Kidney glomerular epithelial cell (primary cell): ENCODE measurements at regions not wholly inside any gene's neighbourhood (a gene's known extent, or its start where the extent isn't known, plus 50 kb on each side); places are given as distances from the start of the nearest gene placed in this dataset.
"Not testable (repeated sequence)": the region's sequence is repeated elsewhere in the genome, so short reads cannot be mapped to it uniquely, and the experiment has no call there.

ENCODE experiments used
- DNase-seq: peaks from one replicate; lab custom pipeline; 2025; lab: John Stamatoyannopoulos, UW

DNA sequence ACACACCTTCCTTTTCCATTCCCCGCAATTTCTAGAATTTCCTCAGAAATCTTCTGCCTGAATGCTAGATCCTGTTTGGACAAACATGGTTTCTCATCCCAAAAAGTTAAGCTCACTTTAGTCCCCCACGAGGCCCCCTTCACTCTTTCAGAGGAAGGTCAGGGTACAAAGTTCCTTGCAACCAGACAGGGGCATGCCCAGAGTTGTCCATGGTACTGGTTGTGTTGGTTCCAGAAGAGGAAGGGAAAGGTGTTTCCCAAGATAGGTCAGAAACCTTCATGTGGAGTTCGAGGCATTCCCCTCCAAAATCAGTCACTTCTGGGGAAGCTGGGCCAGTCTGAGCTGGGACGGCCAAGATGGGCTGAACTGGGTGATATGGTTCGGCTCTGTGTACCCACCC is 167.6 kb upstream of the MAFB start:
- no peak for DNase-seq

DNA sequence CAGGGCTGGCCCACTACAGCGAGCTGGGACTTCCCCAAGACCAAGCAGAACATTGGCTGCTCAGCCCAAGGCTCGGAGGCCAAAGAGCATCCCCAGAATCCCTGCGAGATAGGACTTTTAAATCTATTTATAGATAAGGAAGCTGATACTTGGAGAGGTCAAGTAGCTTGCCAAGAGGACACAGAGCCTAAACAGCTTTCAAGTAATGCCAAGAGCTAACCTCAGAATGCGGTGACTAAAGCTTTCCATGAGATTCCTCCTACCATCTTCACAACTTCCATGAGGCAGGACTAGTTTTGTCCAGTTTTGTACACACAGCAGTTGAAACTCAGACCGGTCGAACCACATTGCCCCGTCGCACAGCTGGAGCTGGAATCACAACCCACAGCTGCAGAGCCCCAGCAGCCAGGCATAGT is 168.1 kb upstream of the TOP1 start:
- no peak for DNase-seq

DNA sequence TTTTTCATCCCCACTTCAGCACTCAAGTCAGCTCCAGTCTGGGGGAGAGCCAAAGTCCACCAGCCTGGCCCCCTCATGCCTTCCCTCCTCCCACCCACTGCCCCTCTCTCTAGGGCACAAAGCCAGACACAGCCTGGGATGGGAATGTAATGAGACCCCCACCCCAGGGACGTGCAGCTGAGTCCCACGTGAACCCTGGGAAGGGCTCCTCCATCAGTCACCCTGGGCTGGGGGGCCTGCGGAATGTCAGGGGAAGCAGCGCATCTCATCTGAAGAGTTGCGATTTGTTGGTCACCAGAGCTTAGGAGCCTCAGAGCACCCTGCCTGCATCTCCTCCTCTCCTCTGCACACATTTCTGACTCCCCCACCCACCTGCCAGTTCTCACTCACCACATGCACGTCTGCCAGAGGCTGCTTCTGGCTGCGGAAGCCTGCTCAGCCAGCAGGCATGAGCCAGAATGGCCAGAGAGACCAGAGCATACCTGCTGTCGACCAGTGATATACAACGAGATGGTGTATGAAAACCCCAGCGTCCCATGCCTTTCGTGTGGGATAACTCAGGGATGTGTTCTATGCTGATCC is 167.1 kb upstream of the TOP1 start:
- no peak for DNase-seq

DNA sequence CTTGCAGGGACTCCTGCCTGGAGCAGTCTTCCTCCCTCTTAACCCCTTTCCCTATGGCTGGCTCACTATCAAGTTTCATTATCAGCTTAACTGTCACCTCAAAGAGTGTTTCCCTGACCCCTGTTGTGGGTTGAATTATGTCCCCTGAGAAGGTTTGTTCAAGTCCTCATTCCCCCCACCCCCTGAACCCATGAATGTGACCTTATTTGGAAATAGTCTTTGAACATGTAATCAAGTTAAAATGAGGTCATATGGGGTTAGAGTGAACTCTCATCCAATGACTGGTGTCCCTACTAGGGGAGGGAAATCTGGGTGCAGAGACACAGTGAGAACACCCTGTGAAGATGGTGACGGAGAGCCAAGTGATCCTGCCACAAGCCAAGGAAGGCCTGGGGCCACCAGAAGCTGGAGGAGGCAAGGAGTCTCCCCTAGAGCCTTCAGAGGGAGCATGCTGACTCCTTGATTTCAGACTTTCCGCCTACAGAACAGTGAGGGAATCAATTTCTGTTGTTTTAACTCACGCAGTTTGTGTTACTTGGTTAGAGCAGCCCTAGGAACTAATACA is 165.2 kb upstream of the TOP1 start:
- no peak for DNase-seq

DNA sequence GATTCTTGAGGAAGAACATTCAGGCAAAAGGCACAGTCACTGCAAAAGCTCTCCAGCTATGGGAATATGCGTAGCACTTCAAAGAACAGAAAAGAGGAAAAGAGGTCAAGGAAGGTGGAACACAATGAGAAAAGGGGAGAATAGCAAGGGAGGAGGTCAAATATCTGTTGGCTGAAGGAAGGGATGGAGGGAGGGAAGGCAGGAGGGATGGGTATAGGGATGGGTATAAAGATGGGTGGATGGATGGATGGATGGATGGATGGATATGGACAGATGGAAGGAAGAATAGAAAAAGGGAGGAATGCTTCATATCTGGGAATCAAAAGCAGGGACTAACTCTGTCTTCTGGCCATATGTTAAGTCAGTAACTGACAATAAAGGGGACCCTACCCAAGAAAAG is 164.2 kb upstream of the TOP1 start:
- DNase-seq: no peak

DNA sequence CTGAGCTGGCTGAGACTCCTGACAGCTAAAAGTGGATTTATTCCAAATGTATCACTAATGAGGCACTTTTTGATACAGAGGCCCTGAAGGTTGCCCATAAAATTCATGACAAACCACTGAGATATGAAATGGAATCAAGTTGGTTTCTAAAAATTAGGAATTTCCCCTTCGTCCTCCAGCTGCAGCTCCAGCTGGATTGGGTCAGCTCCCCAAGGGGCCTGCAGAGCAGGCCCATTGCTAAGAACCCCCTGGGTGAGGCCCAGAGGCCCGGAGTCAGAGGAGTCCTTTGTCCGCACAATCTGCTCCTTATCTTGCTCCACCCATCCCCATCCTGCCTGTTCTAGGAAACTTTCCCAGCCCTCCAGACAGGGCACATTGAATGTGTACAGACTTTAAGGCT is 163.5 kb upstream of the TOP1 start:
- no peak for DNase-seq

DNA sequence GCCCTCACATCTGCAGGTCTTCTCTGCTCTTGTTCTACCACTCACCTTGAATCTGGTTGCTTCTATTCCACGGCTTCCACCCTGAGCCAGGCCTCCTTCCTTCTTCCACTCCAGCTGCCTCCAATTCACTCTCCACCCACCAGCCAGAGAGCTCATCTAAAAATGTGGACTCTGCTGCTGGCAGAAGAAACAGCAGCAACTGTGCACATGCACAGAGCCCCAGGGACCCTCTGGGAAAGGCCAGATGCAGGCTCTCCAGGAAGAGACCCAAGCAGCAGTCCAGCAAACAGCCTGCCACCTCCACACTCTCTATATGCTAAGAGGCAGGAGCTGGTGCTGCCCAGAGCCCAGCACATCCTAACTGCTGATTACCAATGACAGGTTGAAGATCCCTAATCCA is 162.6 kb upstream of the TOP1 start:
- DNase-seq: no peak

DNA sequence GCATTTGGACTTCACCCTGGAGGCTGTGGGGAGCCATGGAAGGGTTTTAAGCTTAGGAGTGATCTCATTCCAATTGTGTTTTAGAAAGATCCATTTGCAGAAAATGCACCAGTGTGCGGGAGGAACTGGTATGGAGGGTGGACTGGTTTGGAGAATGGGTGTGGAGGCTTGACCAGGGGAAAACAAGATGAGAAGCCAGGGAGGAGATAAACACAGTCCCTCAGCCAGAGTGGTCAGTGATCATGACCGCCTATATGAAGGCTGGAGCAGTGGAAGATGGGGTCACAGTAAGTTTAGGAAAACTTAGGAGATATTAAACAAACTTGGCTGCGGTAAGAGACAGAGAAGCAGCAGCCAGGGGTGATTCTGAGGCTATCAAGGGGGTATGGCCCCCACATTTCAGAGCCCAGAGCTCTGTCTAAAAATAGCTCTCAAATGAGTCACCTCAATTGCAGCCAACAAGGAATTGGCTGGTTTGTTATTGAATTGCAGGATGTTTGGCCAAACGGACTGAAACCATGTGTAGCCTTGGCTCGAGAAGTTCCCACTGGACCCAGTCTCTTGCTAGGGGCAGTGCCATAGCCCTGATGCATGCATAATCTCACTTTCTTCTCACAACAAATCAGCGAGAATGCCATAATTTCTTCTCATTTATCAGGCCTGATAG is 159.9 kb upstream of the TOP1 start:
- DNase-seq: no peak

DNA sequence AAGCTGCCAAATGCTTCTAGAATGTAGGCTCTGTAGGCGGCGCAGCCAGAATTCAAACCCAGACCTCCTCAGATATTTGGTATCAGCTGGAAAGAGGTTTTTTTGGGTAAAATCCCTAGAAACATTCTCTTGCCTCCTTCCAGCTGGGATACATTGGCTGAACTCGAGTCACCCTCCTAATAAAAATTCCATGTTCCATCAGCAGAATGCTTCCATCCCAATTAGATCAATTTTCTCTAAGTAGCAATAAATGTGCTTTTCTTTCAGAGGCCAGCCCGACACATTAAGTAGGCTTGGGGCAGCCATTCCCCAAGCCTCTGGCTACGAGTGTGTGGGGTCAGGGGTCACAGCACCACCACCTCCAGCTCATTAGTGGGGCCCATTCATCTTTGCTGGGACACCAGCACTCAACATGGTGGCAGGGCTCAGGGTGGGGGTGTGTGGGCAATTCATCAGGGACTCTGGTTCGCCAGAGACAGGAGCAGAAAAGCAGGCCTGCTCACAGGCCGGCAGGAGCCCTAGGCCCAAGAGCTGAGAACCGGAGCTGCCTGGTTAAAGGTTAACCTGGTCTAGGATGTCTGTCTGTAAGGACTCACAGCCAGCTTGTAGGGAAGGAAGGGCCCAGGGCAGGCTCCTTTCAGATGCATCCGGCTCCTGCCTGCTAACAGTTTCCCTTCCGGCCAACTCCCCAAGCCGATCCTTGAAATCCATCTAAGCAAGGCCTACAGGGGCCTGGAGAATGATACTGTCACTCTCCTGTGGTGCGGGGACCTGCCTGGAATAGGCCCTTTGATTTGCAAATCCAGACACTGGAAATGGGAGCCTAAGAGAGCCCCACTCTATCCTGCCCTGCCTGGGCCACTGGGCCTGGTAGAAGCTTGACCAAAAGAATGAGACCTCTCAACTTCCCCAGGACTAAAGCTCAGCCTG is 159.1 kb upstream of the TOP1 start:
- DNase-seq: no peak

DNA sequence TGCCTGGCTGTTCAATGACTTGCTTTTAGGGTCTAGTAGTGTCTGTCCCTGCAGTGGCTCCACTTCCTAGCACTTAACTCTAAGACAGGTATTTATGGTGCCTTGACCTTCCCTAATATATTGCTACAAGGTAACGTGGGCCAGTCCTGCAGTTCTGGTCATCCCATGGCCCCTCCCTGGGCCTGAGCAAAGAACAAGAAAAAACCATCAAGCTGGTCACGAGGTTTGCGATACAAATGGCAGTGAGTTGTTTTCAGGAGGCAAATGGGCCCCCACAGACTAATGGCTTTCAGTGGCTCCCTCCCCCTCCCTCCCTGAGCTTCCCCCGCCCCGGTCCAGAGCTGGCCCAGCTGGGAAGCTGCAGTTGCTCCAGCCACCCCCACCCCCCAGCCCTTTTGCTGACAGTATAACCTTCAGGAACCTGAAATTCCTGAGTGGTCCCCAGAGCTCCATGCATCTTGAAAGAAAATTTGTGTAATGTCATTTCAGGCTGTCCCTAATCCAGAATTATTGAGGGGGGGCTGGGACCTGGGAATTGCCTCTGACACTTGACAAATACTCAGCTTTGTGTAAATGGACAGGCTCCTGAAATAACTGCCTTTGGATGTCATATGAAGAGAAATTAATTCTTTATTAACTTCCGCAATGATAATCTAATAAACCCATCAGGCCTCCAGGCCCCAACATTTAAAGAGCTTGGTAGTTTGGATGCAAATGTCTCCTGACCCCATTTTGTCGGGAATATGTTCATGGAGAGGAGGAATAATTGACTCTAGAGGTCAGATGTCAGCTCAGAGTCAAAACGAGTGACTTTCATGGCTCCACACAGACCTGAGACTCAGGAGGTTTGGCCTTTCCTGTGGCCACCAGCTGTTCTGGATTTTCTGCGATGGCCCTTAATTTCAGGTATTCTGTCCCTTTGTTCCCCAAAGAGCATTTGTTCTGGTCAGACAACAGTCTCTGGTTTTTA is 153.2 kb upstream of the TOP1 start:
- no peak for DNase-seq

DNA sequence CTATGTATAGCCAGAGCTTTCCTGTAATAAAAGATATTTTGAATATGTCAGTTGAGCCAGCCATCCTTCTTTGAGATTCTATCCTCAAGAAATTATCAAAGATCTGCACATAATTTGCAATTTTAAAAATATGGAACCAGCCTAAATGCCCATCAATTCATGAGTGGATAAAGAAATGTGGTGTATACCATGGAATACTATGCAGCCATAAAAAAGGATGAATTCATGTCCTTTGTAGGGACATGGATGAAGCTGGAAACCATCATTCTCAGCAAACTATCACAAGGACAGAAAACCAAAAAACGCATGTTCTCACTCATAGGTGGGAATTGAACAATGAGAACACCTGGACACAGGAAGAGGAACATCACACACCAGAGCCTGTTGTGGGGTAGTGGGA is 150.5 kb upstream of the TOP1 start:
- DNase-seq: not testable (repeated sequence)

DNA sequence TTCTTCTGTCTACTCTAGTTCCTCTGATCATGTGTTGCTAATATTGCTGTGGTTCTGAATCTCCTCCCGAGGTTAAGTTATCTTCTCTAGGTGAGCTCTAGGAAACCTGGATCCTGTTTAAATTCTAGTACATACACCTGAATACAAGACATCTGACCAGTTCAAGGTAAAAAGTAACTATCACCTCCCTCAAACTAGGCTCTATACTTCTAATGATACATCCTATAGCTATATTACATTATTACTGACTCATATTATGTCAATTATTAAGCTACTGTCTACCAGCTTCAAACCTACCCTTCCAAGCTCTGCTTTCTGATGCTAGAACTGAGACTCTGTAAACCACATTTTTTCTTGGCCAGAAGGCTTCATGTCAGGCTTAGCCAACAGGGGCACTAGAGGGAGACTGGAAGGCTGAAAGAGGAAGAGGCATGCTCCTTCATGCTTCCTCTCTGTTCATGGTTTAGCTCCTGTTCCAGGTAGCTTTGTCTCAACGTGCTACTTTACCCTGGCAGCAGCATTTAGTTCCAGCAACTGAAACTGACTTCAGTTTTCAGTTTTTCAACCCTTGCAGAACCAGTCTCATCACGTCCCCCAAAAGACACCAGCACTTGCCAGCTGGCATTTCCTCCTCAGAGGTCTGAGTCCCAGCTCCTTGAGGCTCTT is 148.4 kb upstream of the TOP1 start:
- DNase-seq: no peak

DNA sequence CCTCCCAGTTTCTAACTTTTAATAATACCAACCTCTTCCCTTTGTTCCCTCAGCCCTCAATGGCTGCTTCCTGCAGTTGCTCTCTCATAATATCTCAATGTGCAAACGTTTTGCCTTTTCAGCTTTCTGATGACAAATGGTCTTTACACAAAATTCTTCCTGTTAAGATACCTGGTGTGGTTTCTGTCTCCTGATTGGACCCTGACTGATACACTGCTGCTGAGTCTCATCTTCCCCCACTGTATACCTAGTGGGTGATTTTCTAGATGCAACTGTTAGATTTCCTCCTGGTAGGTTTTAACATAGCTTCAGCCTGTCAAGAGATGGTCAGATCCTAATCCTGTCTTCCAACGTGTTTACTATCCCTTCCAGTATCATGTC is 147.9 kb upstream of the TOP1 start:
- no peak for DNase-seq

DNA sequence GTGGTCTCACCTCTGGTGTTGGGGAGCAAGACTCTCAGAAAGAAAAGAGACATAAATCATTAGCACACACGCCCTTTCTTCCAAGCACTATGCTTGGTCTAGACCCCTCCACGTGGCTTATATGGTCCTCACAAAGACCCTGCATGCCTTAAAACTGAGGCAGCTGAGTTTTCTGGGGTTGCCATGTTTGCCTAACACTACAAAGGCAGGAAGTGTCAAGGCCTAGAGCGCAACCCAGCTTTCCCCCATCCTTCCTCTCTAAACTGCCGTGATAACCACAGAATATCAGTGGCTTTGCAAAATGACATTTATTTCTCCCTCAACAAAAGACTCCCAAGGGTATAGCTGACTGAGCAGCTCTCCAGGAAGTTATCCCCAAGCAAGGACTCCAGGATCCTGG is 146.5 kb upstream of the TOP1 start:
- DNase-seq: no peak

DNA sequence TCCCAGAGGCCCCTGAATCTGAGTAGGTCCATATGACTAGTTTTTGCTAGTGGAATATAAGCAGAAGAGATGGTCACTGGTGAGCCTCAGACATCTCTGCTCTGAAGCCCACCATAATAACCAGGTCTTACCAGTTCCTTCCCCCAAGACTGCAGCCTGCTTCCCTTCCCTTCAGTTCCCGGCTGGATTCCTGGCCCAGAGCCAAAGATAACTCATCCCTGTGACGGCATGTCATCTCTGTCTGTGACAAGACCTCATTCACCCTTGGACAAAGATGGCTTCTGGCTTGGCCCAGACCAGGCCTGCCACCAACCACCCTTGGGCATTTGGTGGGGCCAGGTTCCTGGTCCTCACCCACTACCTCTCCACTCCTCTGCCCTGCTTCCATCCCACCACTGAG is 145.5 kb upstream of the TOP1 start:
- no peak for DNase-seq

DNA sequence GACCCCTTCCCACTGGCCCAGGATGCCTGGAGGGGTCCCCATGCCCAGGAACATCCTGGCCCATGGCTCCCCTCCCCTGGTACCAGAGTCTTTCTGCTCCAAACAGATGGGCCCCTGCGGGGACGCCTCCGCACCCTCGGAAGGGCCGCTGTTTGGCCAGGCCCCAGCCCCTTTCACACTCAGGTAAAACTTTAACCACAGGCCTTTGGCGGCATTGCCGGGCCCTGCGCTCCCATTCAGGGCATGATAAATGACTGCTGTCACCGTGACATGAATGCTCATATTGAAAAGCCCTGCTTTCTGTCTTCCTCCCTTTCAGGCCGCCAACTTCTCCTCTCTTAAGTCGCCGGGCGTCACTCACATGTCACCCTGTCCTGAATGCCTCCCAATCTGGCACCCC is 141.5 kb upstream of the TOP1 start:
- DNase-seq: no peak

DNA sequence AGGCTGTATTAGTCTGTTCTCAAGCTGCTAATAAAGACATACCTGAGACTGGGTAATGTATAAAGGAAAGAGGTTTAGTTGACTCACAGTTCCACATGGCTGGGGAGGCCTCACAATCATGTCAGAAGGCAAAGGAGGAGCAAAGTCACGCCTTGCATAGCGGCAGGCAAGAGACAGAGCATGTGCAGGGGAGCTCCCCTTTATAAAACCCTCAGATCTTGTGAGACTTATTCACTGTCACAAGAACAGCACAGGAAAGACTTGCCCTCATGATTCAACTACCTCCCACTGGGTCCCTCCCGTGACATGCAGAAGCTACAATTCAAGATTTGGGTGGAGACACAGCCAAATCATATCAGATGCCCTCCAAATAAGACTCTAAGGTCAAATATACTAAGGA is 139.4 kb upstream of the TOP1 start:
- not testable (repeated sequence) for DNase-seq

DNA sequence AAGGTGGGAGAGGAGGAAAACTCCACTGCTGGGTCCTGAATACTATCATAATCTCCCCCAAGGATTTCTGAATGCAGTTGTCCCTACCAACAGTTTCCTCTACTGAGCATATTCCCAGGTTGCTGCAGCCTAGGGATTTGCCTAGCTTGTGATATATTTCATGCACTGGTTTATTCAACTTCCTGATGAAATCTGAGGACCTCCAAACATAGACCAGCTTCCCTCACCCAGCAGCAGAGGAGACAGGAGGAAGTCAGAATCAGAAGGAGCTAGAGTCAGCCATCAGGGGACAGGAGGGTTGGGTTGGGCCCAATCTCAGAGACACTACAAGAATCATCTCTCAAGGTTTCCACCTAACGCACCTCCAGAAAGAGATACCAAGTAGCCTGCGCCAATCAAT is 138.4 kb upstream of the TOP1 start:
- DNase-seq: no peak

DNA sequence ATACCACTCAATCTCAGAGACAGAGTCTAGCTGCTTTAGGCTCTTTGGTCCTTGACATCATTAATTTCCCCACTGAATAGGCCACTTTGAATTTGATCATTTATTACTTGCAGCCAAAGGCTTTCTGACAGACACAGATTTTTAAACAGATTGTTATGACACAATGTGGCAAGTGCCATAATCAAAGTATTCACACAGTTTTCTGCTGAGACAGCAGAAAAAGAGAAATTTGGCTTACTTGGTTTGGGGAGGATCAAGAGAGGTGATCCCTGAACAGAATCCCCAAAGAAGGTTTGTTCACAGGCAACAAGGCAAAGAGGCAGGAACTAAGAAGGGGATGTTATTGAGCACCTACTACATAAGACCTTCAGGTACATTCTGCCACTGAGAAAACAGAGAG is 138.0 kb upstream of the TOP1 start:
- no peak for DNase-seq

DNA sequence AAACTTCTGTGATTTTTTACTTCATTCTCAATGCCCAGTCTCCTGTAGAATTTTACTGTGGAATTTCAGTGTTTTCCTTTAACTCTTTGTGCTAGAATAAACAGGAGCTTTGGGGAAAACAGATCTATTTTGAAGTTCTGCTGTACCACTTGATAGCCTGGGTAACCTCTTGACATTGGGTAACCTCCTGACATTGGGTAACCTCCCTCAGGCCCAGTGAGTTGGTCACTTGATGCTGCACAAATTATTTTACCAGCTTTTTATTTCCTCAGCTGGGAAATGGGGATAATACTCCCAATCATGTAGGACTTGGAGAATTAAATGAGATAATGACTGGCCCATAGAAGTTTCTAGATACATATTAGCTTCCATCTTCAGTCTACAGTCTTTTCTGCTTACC is 137.3 kb upstream of the TOP1 start:
- no peak for DNase-seq

DNA sequence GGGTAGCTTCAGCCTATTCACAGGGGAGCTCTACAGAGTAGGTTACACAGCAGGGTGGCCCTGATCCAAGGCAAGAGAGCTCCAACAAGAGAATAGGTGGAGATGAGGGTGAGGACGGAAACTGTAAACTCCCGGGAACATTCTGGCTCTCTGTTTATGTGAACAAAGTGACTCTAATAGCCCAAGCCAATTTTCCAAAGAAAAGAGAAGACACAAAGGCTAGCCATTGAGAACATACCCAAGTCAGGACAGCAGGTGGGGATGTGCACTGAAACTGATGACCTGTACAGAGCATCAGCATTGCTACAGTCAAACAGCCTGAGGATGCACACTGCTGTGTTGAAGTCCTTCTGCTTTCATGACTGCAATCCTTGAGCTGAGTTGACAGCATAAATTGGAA is 136.0 kb upstream of the TOP1 start:
- no peak for DNase-seq
